ENCODE measurements at regions not wholly inside any gene's neighbourhood (a gene's known extent, or its start where the extent isn't known, plus 50 kb on each side); places are given as distances from the start of the nearest gene placed in this dataset.
A peak's percentile ranks its signal among the peaks of the same experiment; 100 is the strongest.

GRCh38 chr9:110049699-110050450 lies 158.1 kb downstream of the C9orf152 start:
- 11% methylated on average over 26 of the region's 26 CpGs for WGBS (ENCODE audit: missing lambda C conversion rate)
- TF ChIP-seq PHF8 (IDR thresholded peaks at IDR 0.05; ENCODE audit: borderline replicate concordance, low read depth) (no peak), MYC (IDR thresholded peaks at IDR 0.05; ENCODE audit: borderline replicate concordance, low read length) (no peak), EP300 (IDR thresholded peaks at IDR 0.05) (no peak), FOXS1 (CRISPR knock-in tag; IDR thresholded peaks at IDR 0.05) (no peak), HDAC2 (IDR thresholded peaks at IDR 0.05) (no peak), HEYL (CRISPR knock-in tag; IDR thresholded peaks at IDR 0.05) (no peak), SREBF2 (IDR thresholded peaks at IDR 0.05) (no peak), KDM1A (IDR thresholded peaks at IDR 0.05; ENCODE audit: low read depth) (no peak), KDM5A (IDR thresholded peaks at IDR 0.05) (no peak), ZNF302 (CRISPR knock-in tag; IDR thresholded peaks at IDR 0.05) (no peak), MAFK (IDR thresholded peaks at IDR 0.05; ENCODE audit: partially characterized antibody) (no peak), ZFP36 (IDR thresholded peaks at IDR 0.05; ENCODE audit: borderline replicate concordance, partially characterized antibody) (no peak), FOSB (CRISPR knock-in tag; IDR thresholded peaks at IDR 0.05) (no peak), HOXB5 (CRISPR knock-in tag; IDR thresholded peaks at IDR 0.05) (no peak), HOXB13 (CRISPR knock-in tag; IDR thresholded peaks at IDR 0.05; ENCODE audit: low read depth) (no peak), PBX3 (IDR thresholded peaks at IDR 0.05) (no peak), RFX5 (IDR thresholded peaks at IDR 0.05) (no peak)
- POLR2A ChIA-PET, result interaction anchor here (1.1 to 1.4 kb wide), 2 partner anchors 18 to 75 kb away, joined by 4 to 5 read pairs; no protein-coding TSS in a partner anchor
- DNase-seq (ENCODE audit: low read depth in 1 of 2, low spot score in 1 of 2) (no peak), FAIRE-seq (no peak), ATAC-seq (peak; percentile 69)
- H3K4me2 ChIP-seq, result peak overlapping the region; percentile 94
- CTCF ChIA-PET, result interaction anchor here (0.9 to 20.5 kb wide), 2 partner anchors 8 to 143 kb away, joined by 3 to 343 read pairs; no protein-coding TSS in a partner anchor
- peaks cover 23% of the 10 kb centered on the region for H3K4me1 ChIP-seq
- H3K27ac ChIP-seq, result peak overlapping the region; percentile 86 to 97
- no peaks in the 10 kb centered on the region for H3K9me3 ChIP-seq
- peak overlapping the region; percentile 88 for H3K4me3 ChIP-seq

DNA sequence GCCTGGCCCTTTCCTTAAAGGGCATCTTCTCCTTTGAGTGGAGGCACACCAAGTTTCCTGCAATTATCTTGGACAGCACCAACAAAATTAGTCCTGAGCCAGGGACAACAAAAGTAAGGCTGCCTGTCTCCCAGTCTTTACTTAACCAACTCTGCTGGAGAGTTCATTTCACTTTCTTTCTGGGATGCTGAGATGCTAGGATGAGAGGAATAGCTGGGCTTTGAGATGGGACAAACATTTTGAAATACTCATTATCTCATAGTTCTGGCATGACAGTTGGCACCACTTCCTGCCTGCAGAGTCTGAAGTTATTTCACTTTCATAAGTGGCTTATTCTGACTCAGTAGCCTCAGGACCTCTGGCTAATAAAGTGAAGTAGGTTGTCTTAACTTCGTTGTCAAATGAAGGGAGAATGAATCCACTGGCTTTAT lies 157.0 kb downstream of the C9orf152 start:
- Histone ChIP-seq H3K27ac (peak overlapping the region in 1 of 2 experiments; percentile 97; a peak in 3 of 6 replicates), H3K4me1 (peaks cover 23% of the 10 kb centered on the region), H3K4me3 (no peak overlapping the region), H3K4me2 (peak overlapping the region; percentile 94), H3K9me3 (no peaks in the 10 kb centered on the region)
- FAIRE-seq, result no peak
- ATAC-seq, result peak; percentile 5 to 36; a peak in 2 of 6 replicates
- WGBS (ENCODE audit: missing lambda C conversion rate), result 5% methylated on average over 1 of the region's 1 CpG
- ChIA-PET CTCF (interaction anchor here (0.6 to 20.5 kb wide), 5 partner anchors 9 to 192 kb away, joined by 3 to 343 read pairs (median 7); no protein-coding TSS in a partner anchor), POLR2A (interaction anchor here (0.6 kb wide), 1 partner anchor 148 kb away, joined by 4 read pairs; no protein-coding TSS in a partner anchor)
- DNase-seq (ENCODE audit: low read depth in 1 of 2, low spot score in 1 of 2), result peak; percentile 40 to 65
- peak in 1 of 2 experiments; percentile 26; a peak in 1 of 5 replicates for TF ChIP-seq JUN (IDR thresholded peaks at IDR 0.05)
- TF ChIP-seq NPAS2 (CRISPR knock-in tag; IDR thresholded peaks at IDR 0.05; ENCODE audit: borderline replicate concordance), result no peak
- no peak for TF ChIP-seq MAZ (IDR thresholded peaks at IDR 0.05; ENCODE audit: borderline replicate concordance, low read depth, low read length)
- TF ChIP-seq HMGXB4 (CRISPR knock-in tag; IDR thresholded peaks at IDR 0.05; ENCODE audit: borderline replicate concordance), result no peak
- TF ChIP-seq, protein P1, sequence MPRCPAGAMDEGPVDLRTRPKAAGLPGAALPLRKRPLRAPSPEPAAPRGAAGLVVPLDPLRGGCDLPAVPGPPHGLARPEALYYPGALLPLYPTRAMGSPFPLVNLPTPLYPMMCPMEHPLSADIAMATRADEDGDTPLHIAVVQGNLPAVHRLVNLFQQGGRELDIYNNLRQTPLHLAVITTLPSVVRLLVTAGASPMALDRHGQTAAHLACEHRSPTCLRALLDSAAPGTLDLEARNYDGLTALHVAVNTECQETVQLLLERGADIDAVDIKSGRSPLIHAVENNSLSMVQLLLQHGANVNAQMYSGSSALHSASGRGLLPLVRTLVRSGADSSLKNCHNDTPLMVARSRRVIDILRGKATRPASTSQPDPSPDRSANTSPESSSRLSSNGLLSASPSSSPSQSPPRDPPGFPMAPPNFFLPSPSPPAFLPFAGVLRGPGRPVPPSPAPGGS (IDR thresholded peaks at IDR 0.05), result 0 out of 3 replicates have a peak, but pooled peaks have one; percentile 35
- TF ChIP-seq ZSCAN20 (CRISPR knock-in tag; IDR thresholded peaks at IDR 0.05), result no peak
- no peak for TF ChIP-seq RNF2 (IDR thresholded peaks at IDR 0.05; ENCODE audit: borderline replicate concordance, low read depth)
- TF ChIP-seq FOXS1 (CRISPR knock-in tag; IDR thresholded peaks at IDR 0.05), result no peak
- no peak for TF ChIP-seq FOSL2 (IDR thresholded peaks at IDR 0.05)
- no peak; the same call in 1 of the 2 replicates for TF ChIP-seq FOSL2 (CRISPR knock-in tag; IDR thresholded peaks at IDR 0.05)
- TF ChIP-seq HEYL (CRISPR knock-in tag; IDR thresholded peaks at IDR 0.05), result no peak
- no peak for TF ChIP-seq CBX8 (IDR thresholded peaks at IDR 0.05)
- TF ChIP-seq CBX2 (IDR thresholded peaks at IDR 0.05; ENCODE audit: borderline replicate concordance, low read depth), result no peak
- no peak for TF ChIP-seq ELK1 (IDR thresholded peaks at IDR 0.05; ENCODE audit: low read depth, low read length)

Data from A549 (cell line).